RWPE1 (cell line): ENCODE measurements at regions not wholly inside any gene's neighbourhood (a gene's known extent, or its start where the extent isn't known, plus 50 kb on each side); places are given as distances from the start of the nearest gene placed in this dataset.

ENCODE experiments used
- CTCF ChIA-PET: fragments of 350-600 bp; sonication (Branson Sonifier 250); formaldehyde crosslinking; extraction: SDS; loops from one replicate; lab custom pipeline; 2021; lab: Yijun Ruan, JAX
- POLR2A ChIA-PET: fragments of 400-600 bp; formaldehyde crosslinking; extraction: SDS; loops from one replicate; lab custom pipeline; 2020; ENCODE audit warnings: antibody characterized with exemption; ENCODE audit not compliant: low non-redundant PET; lab: Yijun Ruan, JAX
- DNase-seq: peaks from one replicate; pipeline ENCODE4 v3.0.0; 2012; ENCODE audit warnings: low spot score
- H3K27ac ChIP-seq: fragments of 450-650 bp; 2 replicates; pipeline ENCODE4 v1.5.1; 2017
- CTCF ChIP-seq: fragments of 450-650 bp; conservative IDR thresholded peaks from 2 replicates; pipeline ENCODE4 v1.5.1; 2017; ENCODE audit warnings: low read depth, mild to moderate bottlenecking

GRCh38 chr7:69451715-69452114, 146.6 kb upstream of the AUTS2 start:
- no peak for DNase-seq
- CTCF ChIA-PET: no interaction called here
- POLR2A ChIA-PET: no interaction called here
- no peak for TF ChIP-seq CTCF
- no peak overlapping the region for H3K27ac ChIP-seq

GRCh38 chr7:69452797-69453196, 145.5 kb upstream of the AUTS2 start:
- H3K27ac ChIP-seq: no peak overlapping the region
- POLR2A ChIA-PET: no interaction called here
- TF ChIP-seq CTCF: no peak
- CTCF ChIA-PET: no interaction called here
- DNase-seq: no peak

GRCh38 chr7:69457595-69458504, 140.4 kb upstream of the AUTS2 start:
- ChIA-PET POLR2A (no interaction called here), CTCF (no interaction called here)
- no peak for DNase-seq
- no peak overlapping the region for H3K27ac ChIP-seq
- no peak for TF ChIP-seq CTCF

GRCh38 chr7:69464035-69464434, 134.2 kb upstream of the AUTS2 start:
- H3K27ac ChIP-seq: no peak overlapping the region
- no peak for TF ChIP-seq CTCF
- ChIA-PET CTCF (no interaction called here), POLR2A (no interaction called here)
- no peak for DNase-seq

GRCh38 chr7:69465262-69465661, 133.0 kb upstream of the AUTS2 start:
- ChIA-PET CTCF (no interaction called here), POLR2A (no interaction called here)
- no peak for TF ChIP-seq CTCF
- DNase-seq: no peak
- no peak overlapping the region for H3K27ac ChIP-seq

GRCh38 chr7:69467826-69468225, 130.4 kb upstream of the AUTS2 start:
- ChIA-PET POLR2A (no interaction called here), CTCF (no interaction called here)
- H3K27ac ChIP-seq: no peak overlapping the region
- TF ChIP-seq CTCF: no peak
- DNase-seq: no peak
